T-helper 2 cell treated with Interferon-gamma antibody and Interleukin-4, amounts not matched to agents 5 μg/mL and 100 μg/mL, for 36 hours (primary cell): ENCODE measurements at regions not wholly inside any gene's neighbourhood (a gene's known extent, or its start where the extent isn't known, plus 50 kb on each side); places are given as distances from the start of the nearest gene placed in this dataset.
"Not testable (repeated sequence)": the region's sequence is repeated elsewhere in the genome, so short reads cannot be mapped to it uniquely, and the experiment has no call there.

Experiments used
- DNase-seq: peaks from one replicate; pipeline ENCODE4 v3.0.0; 2021; ENCODE audit warnings: low spot score
- H3K27ac Mint-ChIP-seq: one replicate; pipeline ENCODE4 v1.8.0; 2021; ENCODE audit warnings: mild to moderate bottlenecking, mixed read lengths
- H3K27me3 Mint-ChIP-seq: one replicate; pipeline ENCODE4 v1.8.0; 2021; ENCODE audit warnings: low read depth, mixed read lengths
- H3K36me3 Mint-ChIP-seq: one replicate; pipeline ENCODE4 v1.8.0; 2021; ENCODE audit warnings: low read depth, mixed read lengths
- H3K4me1 Mint-ChIP-seq: one replicate; pipeline ENCODE4 v1.8.0; 2021; ENCODE audit warnings: low read depth, mixed read lengths
- H3K4me3 Mint-ChIP-seq: one replicate; pipeline ENCODE4 v1.8.0; 2022; ENCODE audit warnings: mild to moderate bottlenecking, moderate library complexity, mixed read lengths
- H3K9me3 Mint-ChIP-seq: one replicate; pipeline ENCODE4 v1.8.0; 2021; ENCODE audit warnings: mixed read lengths

DNA sequence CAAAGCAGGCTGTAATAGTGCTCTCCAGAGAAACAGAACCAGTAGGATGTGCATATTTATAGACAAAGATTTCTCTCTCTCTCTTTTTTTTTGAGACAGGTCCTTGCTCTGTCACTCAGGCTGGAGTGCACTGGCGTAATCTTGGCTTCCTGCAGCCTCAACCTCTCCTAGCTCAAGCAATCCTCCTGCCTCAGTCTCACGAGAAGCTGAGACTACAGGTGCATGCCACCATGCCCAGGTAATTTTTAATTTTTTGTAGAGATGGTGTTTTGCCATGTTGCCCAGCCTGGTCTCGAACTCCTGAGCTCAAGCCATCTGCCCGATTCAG is 67.1 kb upstream of the CHD2 start:
- peak overlapping the region; percentile 79 for H3K4me3 Mint-ChIP-seq

DNA sequence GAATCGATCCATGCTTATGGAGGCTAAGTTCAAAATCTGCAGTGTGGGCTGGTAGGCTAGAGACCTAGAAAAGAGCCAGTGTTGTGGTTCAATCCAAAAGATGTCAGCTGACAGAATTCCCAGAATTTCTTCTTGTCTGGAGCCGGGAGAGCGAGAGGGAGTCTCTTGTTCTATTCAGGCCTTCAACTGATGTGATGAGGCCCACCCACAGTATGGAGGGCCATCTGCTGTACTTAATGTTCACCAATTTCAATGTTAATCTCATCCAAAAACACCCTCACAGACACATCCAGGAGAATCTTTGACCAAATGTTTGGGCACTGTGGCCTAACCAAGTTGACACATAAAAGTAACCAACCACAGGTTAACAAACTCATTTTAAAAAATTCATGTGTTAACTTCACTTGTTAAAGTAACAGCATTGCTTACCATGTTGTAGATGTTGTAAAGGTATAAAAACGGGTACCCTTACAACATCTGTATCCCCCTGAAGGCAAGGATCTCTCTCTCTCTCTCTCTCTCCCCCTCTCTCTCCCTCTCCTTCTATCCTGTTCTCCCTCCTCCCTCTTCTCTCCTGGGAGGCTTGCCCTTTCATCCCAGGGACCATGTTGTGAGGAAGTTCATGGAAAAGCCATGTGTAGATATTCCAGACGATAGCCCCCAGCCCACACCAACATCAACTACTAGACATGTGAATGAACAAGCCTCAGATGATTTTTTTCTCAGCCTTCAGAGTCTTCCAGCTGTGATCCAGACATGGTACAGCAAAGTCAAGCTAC is 66.4 kb upstream of the CHD2 start:
- H3K4me3 Mint-ChIP-seq, result peak overlapping the region; percentile 79
- DNase-seq, result no peak
- H3K36me3 Mint-ChIP-seq, result no peaks in the 10 kb centered on the region
- H3K27me3 Mint-ChIP-seq, result no peaks in the 10 kb centered on the region
- H3K9me3 Mint-ChIP-seq, result no peaks in the 10 kb centered on the region
- H3K4me1 Mint-ChIP-seq, result peaks cover 50% of the 10 kb centered on the region
- H3K27ac Mint-ChIP-seq, result peak overlapping the region; percentile 89

More for the DNA sequence above, 67.1 kb upstream of the CHD2 start:
- Mint-ChIP-seq H3K36me3 (no peaks in the 10 kb centered on the region), H3K9me3 (no peaks in the 10 kb centered on the region), H3K27ac (peak overlapping the region; percentile 89), H3K27me3 (no peaks in the 10 kb centered on the region), H3K4me1 (peaks cover 46% of the 10 kb centered on the region)
- DNase-seq, result no peak

DNA sequence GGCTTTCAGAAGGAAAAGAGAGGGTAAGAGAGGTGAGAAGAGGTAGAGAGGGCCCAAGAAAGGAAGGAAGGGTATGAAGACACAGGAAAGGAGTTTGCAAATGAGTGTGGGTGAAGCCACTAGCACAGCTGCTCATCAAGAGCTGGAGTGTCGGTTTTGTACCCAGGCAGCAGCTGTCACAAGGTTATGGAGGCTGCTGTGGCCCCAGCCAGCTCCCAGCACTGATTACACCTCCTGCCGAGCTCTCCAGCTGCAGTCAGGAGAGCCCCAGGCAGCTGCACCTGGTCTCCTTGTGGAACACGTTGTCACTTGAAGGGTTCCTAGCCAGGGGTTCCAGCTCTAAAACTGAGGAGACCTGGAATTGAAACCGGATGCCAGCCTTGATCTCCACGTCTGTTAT is 60.4 kb upstream of the CHD2 start:
- Mint-ChIP-seq H3K4me1 (peaks cover 28% of the 10 kb centered on the region), H3K36me3 (no peaks in the 10 kb centered on the region), H3K4me3 (peak overlapping the region; percentile 12), H3K9me3 (no peaks in the 10 kb centered on the region), H3K27ac (peak overlapping the region; percentile 77), H3K27me3 (no peaks in the 10 kb centered on the region)
- DNase-seq, result no peak

DNA sequence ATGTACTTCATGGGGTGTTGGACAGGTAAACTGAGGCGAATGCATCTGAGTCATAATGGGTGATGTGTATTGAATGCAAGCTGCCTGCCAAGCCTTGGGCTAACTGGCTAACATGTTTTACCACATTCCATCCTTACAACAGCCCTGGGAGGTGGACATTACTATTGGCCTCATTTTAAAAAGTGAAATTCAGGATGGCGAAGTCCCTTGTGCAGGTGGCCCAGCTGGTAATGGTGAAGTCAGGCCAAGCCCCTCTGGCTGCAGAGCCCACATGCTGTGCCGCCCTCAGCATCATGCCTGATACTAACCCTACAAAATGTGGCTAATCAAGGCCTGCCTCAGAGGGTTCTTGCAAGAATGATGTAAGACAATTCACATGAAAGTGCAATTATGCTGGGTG is 60.0 kb upstream of the CHD2 start:
- no peaks in the 10 kb centered on the region for H3K9me3 Mint-ChIP-seq
- H3K27ac Mint-ChIP-seq, result no peak overlapping the region
- H3K27me3 Mint-ChIP-seq, result no peaks in the 10 kb centered on the region
- no peak for DNase-seq
- H3K4me3 Mint-ChIP-seq, result peak overlapping the region; percentile 12
- no peaks in the 10 kb centered on the region for H3K36me3 Mint-ChIP-seq
- H3K4me1 Mint-ChIP-seq, result peaks cover 32% of the 10 kb centered on the region

DNA sequence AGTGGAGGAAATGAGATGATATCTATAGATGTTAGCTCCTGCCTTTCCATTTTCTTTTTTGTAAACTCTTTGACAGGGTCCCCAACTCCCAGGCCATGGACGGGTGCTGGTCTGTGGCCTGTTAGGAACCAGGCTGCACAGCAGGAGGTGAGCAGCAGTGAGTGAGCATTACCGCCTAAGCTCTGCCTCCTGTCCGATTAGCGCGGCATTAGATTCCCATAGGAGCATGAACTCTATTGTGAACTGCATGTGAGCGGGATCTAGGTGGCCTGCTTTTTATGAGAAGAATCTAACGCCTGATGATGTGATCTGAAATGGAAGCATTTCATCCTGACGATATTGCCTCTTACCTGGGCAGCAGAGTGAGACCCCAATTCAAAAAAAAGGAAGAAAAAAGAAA is 56.8 kb upstream of the CHD2 start:
- Mint-ChIP-seq H3K4me3 (no peak overlapping the region), H3K27ac (peak overlapping the region; percentile 46), H3K4me1 (peaks cover 44% of the 10 kb centered on the region), H3K27me3 (no peaks in the 10 kb centered on the region), H3K36me3 (no peaks in the 10 kb centered on the region), H3K9me3 (no peaks in the 10 kb centered on the region)
- DNase-seq, result no peak

DNA sequence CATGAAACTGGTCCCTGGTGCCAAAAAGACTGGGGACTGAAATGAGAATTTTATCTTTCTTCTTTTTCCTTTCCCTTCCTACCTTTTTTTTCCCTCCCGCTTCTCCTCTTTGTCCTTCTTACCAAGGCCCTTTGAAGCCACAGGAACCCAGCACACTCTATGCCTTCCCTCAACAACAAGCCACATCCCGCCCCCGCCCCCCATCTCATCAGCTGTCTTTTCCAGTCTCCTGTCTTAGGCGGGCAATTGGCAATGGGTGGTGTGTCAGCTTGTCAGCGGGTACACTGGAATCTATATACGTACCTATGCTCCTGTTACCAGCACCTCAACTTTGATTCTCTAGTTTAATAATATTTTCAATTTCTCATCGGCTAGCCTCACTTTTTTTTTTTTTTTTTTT is 56.3 kb upstream of the CHD2 start:
- H3K27ac Mint-ChIP-seq, result peak overlapping the region; percentile 80
- DNase-seq, result no peak

DNA sequence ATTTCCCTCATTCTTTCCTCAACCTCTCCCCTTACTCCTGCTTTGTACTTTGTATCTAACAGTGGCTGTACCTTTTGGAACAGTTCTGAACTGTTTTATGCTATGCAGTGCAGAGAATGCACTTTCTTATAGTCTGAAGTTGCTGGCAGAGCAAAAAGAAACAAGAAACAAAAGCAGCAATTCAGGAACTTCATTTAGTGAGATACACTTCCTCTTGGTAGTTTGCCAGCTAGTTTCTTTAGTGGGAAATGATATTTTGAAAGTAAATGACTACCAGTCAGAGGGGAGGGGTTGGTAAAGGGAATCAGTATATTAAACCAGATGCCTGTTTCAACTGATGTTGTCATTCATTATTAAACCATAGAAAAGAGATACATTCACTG is 55.0 kb upstream of the CHD2 start:
- Mint-ChIP-seq H3K9me3 (peaks cover under 1% of the 10 kb centered on the region), H3K4me1 (peaks cover 40% of the 10 kb centered on the region), H3K27me3 (no peaks in the 10 kb centered on the region), H3K4me3 (peak overlapping the region; percentile 78), H3K36me3 (no peaks in the 10 kb centered on the region), H3K27ac (peak overlapping the region; percentile 94)
- no peak for DNase-seq

More for the DNA sequence above, 56.3 kb upstream of the CHD2 start:
- peaks cover 41% of the 10 kb centered on the region for H3K4me1 Mint-ChIP-seq
- H3K27me3 Mint-ChIP-seq, result no peaks in the 10 kb centered on the region
- no peaks in the 10 kb centered on the region for H3K9me3 Mint-ChIP-seq
- no peaks in the 10 kb centered on the region for H3K36me3 Mint-ChIP-seq
- H3K4me3 Mint-ChIP-seq, result peak overlapping the region; percentile 27

DNA sequence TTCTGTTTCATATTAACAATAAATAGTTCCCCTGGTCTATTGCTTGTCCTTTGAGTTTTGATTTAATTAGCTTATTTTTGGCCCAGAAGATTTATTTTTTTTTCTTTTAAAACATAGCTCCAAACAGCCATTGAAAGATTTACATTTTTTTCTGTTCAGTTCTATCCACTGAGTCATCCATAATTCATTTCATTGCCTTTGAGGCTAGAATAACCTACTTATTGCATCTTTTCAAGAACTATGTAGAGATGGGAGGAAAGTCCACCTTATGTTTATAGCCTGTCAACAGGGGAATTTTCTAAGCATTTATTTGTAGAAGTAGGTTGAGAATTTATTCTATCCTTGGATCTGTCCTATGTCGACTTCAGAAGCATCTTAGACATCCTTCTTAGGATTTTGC is 53.4 kb upstream of the CHD2 start:
- H3K27me3 Mint-ChIP-seq, result no peaks in the 10 kb centered on the region
- no peak overlapping the region for H3K4me3 Mint-ChIP-seq
- peaks cover 38% of the 10 kb centered on the region for H3K4me1 Mint-ChIP-seq
- peak overlapping the region; percentile 17 for H3K27ac Mint-ChIP-seq
- H3K36me3 Mint-ChIP-seq, result no peaks in the 10 kb centered on the region
- H3K9me3 Mint-ChIP-seq, result peaks cover 3% of the 10 kb centered on the region
- DNase-seq, result no peak

DNA sequence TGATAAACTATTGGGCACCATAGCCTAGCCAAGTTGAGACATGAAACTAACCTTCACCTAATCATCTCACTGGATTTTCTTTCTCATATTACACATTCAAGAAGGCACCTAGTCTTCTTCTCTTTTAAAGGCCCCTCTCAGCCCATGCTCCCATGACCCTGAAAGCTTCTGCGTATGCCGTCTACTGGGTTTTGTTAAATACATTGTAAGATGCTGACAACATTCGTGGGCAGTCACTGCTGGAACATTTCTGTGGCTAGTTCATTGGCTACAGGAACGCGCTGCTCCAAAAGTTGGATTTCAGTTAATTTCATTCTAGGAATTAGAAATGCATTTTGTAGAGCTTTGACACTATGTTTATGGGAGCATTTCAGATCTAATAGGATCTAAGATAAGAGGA is 52.3 kb upstream of the CHD2 start:
- H3K4me3 Mint-ChIP-seq, result no peak overlapping the region
- peaks cover 38% of the 10 kb centered on the region for H3K4me1 Mint-ChIP-seq
- H3K27ac Mint-ChIP-seq, result no peak overlapping the region
- no peak for DNase-seq
- no peaks in the 10 kb centered on the region for H3K36me3 Mint-ChIP-seq
- H3K27me3 Mint-ChIP-seq, result no peaks in the 10 kb centered on the region
- peaks cover 3% of the 10 kb centered on the region for H3K9me3 Mint-ChIP-seq

DNA sequence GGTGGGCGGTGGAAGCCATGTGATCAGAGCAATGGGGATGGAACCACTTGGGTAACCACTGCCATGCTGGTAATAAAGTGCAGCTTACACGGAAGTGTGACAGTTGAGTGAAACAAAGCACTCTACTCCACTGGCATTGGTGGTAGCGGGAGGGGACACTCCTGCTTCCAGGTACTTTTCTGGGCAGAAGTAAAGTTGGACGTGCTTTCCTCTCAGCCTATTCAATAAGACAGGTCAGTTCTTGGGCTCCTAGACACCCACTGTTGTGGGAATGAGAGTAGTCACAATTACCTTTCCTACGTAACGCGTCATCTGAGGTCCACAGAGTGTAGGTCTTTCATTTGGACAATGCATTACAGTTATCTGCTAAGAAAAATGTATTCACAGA is 51.7 kb upstream of the CHD2 start:
- Mint-ChIP-seq H3K27ac (peak overlapping the region; percentile 7), H3K4me3 (no peak overlapping the region), H3K36me3 (no peaks in the 10 kb centered on the region), H3K4me1 (peaks cover 36% of the 10 kb centered on the region), H3K9me3 (peaks cover 3% of the 10 kb centered on the region), H3K27me3 (no peaks in the 10 kb centered on the region)
- DNase-seq, result no peak

DNA sequence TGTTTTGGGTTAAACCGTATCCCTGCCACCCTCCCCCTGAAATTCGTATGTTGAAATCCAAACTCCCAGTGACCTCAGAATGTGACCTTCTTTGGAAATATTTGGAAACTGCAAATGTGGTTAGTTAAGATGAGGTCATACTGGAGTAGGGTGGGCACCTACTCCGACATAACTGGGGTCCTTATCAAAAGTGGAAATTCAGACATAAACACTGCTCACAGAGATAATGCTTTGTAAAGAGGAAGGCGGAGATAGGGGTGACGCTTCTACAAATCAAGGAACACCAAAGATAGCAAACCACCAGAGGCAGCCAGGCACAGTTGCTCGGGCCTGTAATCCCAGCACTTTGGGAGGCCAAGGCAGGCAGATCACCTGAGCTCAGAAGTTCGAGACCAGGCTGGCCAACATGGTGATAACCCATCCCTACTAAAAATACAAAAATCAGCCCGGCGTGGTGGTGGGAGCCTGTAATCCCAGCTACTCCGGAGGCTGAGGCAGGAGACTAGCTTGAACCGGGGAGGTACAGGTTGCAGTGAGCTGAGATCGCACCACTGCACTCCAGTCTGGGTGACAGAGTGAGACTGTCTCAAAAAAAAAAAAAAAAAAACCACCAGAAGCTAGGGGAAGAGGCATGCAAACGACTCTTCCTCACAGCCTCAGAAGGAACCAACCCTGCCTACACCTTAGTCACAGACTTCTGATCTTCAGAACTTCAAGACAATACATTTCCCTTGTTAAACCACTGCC is 51.1 kb upstream of the CHD2 start:
- Mint-ChIP-seq H3K4me3 (no peak overlapping the region), H3K27ac (peak overlapping the region; percentile 62), H3K4me1 (peaks cover 33% of the 10 kb centered on the region), H3K9me3 (peaks cover 3% of the 10 kb centered on the region), H3K36me3 (no peaks in the 10 kb centered on the region), H3K27me3 (no peaks in the 10 kb centered on the region)
- DNase-seq, result no peak

DNA sequence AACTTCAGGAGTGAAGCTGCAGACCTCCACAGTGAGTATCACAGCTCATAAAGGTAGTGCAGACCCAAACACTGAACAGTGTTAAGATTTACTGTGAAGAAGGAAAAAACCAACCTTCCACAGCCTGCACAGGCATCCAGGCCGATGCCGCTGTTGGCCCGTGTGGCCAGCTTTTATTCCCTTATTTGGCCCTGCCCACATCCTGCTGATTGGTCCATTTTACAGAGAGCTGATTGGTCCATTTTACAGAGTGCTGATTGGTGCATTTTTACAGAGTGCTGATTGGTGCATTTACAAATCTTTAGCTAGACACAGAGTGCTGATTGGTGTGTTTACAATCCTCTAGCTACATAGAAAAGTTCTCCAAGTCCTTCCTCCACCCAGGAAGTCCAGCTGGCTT is 49.9 kb upstream of the CHD2 start:
- peaks cover 26% of the 10 kb centered on the region for H3K4me1 Mint-ChIP-seq
- not testable (repeated sequence) for H3K36me3 Mint-ChIP-seq, H3K4me3 Mint-ChIP-seq, DNase-seq, H3K9me3 Mint-ChIP-seq, H3K27ac Mint-ChIP-seq, H3K27me3 Mint-ChIP-seq
